WTC11 (cell line): ENCODE measurements at regions not wholly inside any gene's neighbourhood (a gene's known extent, or its start where the extent isn't known, plus 50 kb on each side); places are given as distances from the start of the nearest gene placed in this dataset.

Source experiments
- ATAC-seq: fragments of 200-7000 bp; cut with Tn5 transposase; 2 replicates; pipeline ENCODE4 v1.10.0; 2021; ENCODE audit warnings: mild to moderate bottlenecking, moderate library complexity
- CTCF ChIA-PET: fragments of 300-600 bp; sonication (Branson Sonifier 250); formaldehyde crosslinking; loops from one replicate; lab custom pipeline; 2021; ENCODE audit warnings: antibody characterized with exemption; lab: Charles Lee
- POLR2A ChIA-PET: fragments of 350-600 bp; sonication (Branson Sonifier 250); formaldehyde crosslinking; loops from one replicate; lab custom pipeline; 2021; ENCODE audit warnings: antibody characterized with exemption; lab: Charles Lee
- DNase-seq: peaks from one replicate; pipeline ENCODE4 v3.0.0; 2021; ENCODE audit warnings: low spot score
- H3K27ac Mint-ChIP-seq: 2 replicates; pipeline ENCODE4 v1.8.0; 2021; ENCODE audit warnings: mixed read lengths
- H3K27me3 Mint-ChIP-seq: 2 replicates; pipeline ENCODE4 v1.8.0; 2021; ENCODE audit warnings: low read depth, mild to moderate bottlenecking, moderate library complexity, mixed read lengths
- H3K36me3 Mint-ChIP-seq: 2 replicates; pipeline ENCODE4 v1.8.0; 2021; ENCODE audit warnings: mixed read lengths
- H3K4me1 Mint-ChIP-seq: 2 replicates; pipeline ENCODE4 v1.8.0; 2022; ENCODE audit warnings: mixed read lengths
- H3K4me3 Mint-ChIP-seq: 2 replicates; pipeline ENCODE4 v1.8.0; 2021; ENCODE audit warnings: mild to moderate bottlenecking, moderate library complexity, mixed read lengths
- H3K9me3 Mint-ChIP-seq: 2 replicates; pipeline ENCODE4 v1.8.0; 2021; ENCODE audit warnings: mixed read lengths
- CBFB ChIP-seq: sonication (generic); formaldehyde crosslinking; IDR thresholded peaks from 2 replicates; pipeline ENCODE4 v1.8.1; 2022; ENCODE audit warnings: mild to moderate bottlenecking, low read depth, missing genetic modification reagents
- CREM ChIP-seq: sonication (generic); formaldehyde crosslinking; IDR thresholded peaks from 2 replicates; pipeline ENCODE4 v1.8.1; 2022; ENCODE audit warnings: mild to moderate bottlenecking, missing genetic modification reagents, moderate library complexity
- GTF2I ChIP-seq: fragments of 250-450 bp; sonication (Bioruptor Pico); conservative IDR thresholded peaks from 2 replicates; pipeline ENCODE4 v1.4.0; 2021; ENCODE audit warnings: mild to moderate bottlenecking
- IRF1 ChIP-seq: sonication (generic); formaldehyde crosslinking; IDR thresholded peaks from 2 replicates; pipeline ENCODE4 v1.8.0; 2023; ENCODE audit warnings: missing genetic modification reagents
- KAT7 ChIP-seq: sonication (generic); formaldehyde crosslinking; IDR thresholded peaks from 2 replicates; pipeline ENCODE4 v1.8.1; 2023; ENCODE audit warnings: missing genetic modification reagents, mild to moderate bottlenecking, borderline replicate concordance
- MXD4 ChIP-seq: fragments of 250-450 bp; sonication (Bioruptor Pico); IDR thresholded peaks from 2 replicates; pipeline ENCODE4 v1.8.0; 2021; ENCODE audit warnings: mild to moderate bottlenecking, moderate library complexity, borderline replicate concordance
- NR3C1 ChIP-seq: sonication (generic); formaldehyde crosslinking; conservative IDR thresholded peaks from 2 replicates; pipeline ENCODE4 v1.8.1; 2023; ENCODE audit warnings: low read depth, mild to moderate bottlenecking, missing genetic modification reagents
- PREB ChIP-seq: sonication (generic); formaldehyde crosslinking; IDR thresholded peaks from 2 replicates; pipeline ENCODE4 v1.8.1; 2022; ENCODE audit warnings: mild to moderate bottlenecking, missing genetic modification reagents, moderate library complexity, borderline replicate concordance
- SMAD3 ChIP-seq: sonication (generic); formaldehyde crosslinking; IDR thresholded peaks from 2 replicates; pipeline ENCODE4 v1.8.0; 2022; ENCODE audit warnings: missing genetic modification reagents, mild to moderate bottlenecking, borderline replicate concordance
- SP1 ChIP-seq: sonication (generic); formaldehyde crosslinking; conservative IDR thresholded peaks from 2 replicates; pipeline ENCODE4 v1.8.1; 2022; ENCODE audit warnings: missing genetic modification reagents
- STAT6 ChIP-seq: sonication (generic); formaldehyde crosslinking; conservative IDR thresholded peaks from 2 replicates; pipeline ENCODE4 v1.8.1; 2023; ENCODE audit warnings: mild to moderate bottlenecking, low read depth, missing genetic modification reagents, moderate library complexity
- ZNF121 ChIP-seq: sonication (generic); formaldehyde crosslinking; IDR thresholded peaks from 2 replicates; pipeline ENCODE4 v1.8.0; 2023; ENCODE audit warnings: missing genetic modification reagents
- ZNF138 ChIP-seq: sonication (generic); formaldehyde crosslinking; conservative IDR thresholded peaks from 2 replicates; pipeline ENCODE4 v1.8.1; 2022; ENCODE audit warnings: mild to moderate bottlenecking, moderate library complexity, missing genetic modification reagents
- ZNF219 ChIP-seq: sonication (generic); formaldehyde crosslinking; IDR thresholded peaks from 2 replicates; pipeline ENCODE4 v1.8.0; 2023; ENCODE audit warnings: missing genetic modification reagents, mild to moderate bottlenecking, borderline replicate concordance
- ZNF532 ChIP-seq: fragments of 250-450 bp; sonication (Bioruptor Pico); IDR thresholded peaks from 2 replicates; pipeline ENCODE4 v1.9.0; 2021; ENCODE audit warnings: mild to moderate bottlenecking, borderline replicate concordance
- TF ChIP-seq, protein P1 (sequence below): sonication (generic); formaldehyde crosslinking; IDR thresholded peaks from 2 replicates; pipeline ENCODE4 v1.8.1; 2023; ENCODE audit warnings: mild to moderate bottlenecking, missing genetic modification reagents
- TF ChIP-seq, protein P2 (sequence below): sonication (generic); formaldehyde crosslinking; IDR thresholded peaks from 2 replicates; pipeline ENCODE4 v1.8.0; 2022; ENCODE audit warnings: mild to moderate bottlenecking, missing genetic modification reagents

DNA sequence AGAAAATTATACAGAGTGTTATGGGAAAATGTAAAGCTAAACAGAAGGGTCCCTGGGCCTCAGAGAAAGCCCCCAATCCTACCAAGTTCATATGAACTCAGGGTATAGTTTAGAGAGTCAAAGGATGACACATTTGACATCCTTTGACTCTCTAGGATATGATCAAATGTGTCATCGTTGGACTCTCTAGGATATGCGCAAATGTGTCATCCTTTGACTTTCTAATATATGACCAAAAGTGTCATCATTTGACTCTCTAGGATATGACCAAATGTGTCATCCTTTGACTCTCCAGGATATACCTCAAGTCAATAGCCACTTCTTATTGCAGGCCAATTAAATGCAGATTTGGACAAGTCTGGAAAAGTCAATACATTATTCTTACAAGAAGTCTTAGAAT is 204.8 kb upstream of the IGF1 start:
- no peaks in the 10 kb centered on the region for H3K36me3 Mint-ChIP-seq
- H3K27me3 Mint-ChIP-seq, result no peaks in the 10 kb centered on the region; the same call in 1 of the 2 replicates
- no peaks in the 10 kb centered on the region for H3K9me3 Mint-ChIP-seq
- H3K4me3 Mint-ChIP-seq, result no peak overlapping the region
- no peak overlapping the region for H3K27ac Mint-ChIP-seq
- DNase-seq (no peak), ATAC-seq (no peak)
- peaks cover 13% of the 10 kb centered on the region for H3K4me1 Mint-ChIP-seq
- TF ChIP-seq SMAD3 (CRISPR knock-in tag), result no peak
- TF ChIP-seq KAT7 (CRISPR knock-in tag), result no peak
- no peak for TF ChIP-seq MXD4 (CRISPR knock-in tag)
- no peak for TF ChIP-seq CREM
- no peak for TF ChIP-seq SP1 (CRISPR knock-in tag)
- no peak for TF ChIP-seq ZNF219 (CRISPR knock-in tag)
- no peak for TF ChIP-seq PREB (CRISPR knock-in tag)
- TF ChIP-seq STAT6 (CRISPR knock-in tag), result no peak
- CTCF ChIA-PET, result no interaction called here
- POLR2A ChIA-PET, result no interaction called here

DNA sequence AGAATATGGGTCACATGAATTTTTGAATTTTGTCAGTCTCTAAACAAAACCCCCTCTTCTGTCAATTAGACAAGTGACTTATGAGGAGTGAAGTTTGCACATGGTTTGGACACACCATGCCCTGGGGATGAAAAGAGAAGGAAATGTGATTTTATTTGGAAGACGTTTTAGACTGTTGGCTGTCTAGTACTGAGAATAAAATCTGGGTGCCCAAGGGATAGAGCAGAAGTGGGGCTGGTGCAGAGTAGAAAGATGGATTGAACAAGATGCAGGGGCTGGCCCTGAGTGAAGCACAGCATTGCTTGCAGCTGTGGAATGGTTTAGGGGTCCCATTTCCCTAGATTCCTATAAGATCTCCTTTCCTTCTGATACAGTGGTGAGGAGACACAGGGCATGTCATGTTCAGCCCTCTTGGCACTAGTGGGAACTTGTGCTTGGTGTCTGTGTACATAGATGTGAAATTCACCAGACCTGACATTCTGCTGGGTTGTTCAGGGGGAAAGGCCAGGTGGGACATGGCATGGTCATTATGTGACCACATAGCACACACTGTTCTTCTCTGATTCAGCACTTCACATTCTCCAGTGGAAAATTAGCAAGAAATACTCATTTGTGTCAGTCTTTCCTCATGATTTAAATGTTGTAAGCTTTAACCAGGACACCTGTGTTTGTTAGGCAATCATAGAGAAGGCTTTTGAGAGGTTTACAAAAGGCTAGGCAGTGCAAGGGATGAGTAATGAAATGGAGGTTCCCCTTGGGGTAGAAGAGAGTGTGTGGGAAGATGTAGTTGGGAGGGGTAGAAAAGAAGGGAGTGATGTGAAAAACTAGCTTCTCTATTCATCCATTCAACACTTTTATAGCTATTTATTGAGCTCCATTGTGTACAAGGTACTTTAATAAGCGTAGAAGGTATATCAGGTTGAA is 202.3 kb upstream of the IGF1 start:
- no peak for DNase-seq
- Mint-ChIP-seq H3K36me3 (peaks cover 4% of the 10 kb centered on the region), H3K4me3 (no peak overlapping the region), H3K27me3 (no peaks in the 10 kb centered on the region), H3K4me1 (peaks cover 10% of the 10 kb centered on the region), H3K27ac (no peak overlapping the region), H3K9me3 (peaks cover 21% of the 10 kb centered on the region)
- POLR2A ChIA-PET, result no interaction called here
- ATAC-seq, result no peak
- CTCF ChIA-PET, result no interaction called here
- no peak for TF ChIP-seq ZNF138
- no peak for TF ChIP-seq SMAD3 (CRISPR knock-in tag)
- TF ChIP-seq ZNF532 (CRISPR knock-in tag), result no peak
- no peak for TF ChIP-seq ZNF121 (CRISPR knock-in tag)
- TF ChIP-seq, protein P1, sequence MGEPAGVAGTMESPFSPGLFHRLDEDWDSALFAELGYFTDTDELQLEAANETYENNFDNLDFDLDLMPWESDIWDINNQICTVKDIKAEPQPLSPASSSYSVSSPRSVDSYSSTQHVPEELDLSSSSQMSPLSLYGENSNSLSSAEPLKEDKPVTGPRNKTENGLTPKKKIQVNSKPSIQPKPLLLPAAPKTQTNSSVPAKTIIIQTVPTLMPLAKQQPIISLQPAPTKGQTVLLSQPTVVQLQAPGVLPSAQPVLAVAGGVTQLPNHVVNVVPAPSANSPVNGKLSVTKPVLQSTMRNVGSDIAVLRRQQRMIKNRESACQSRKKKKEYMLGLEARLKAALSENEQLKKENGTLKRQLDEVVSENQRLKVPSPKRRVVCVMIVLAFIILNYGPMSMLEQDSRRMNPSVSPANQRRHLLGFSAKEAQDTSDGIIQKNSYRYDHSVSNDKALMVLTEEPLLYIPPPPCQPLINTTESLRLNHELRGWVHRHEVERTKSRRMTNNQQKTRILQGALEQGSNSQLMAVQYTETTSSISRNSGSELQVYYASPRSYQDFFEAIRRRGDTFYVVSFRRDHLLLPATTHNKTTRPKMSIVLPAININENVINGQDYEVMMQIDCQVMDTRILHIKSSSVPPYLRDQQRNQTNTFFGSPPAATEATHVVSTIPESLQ, result no peak
- TF ChIP-seq, protein P2, sequence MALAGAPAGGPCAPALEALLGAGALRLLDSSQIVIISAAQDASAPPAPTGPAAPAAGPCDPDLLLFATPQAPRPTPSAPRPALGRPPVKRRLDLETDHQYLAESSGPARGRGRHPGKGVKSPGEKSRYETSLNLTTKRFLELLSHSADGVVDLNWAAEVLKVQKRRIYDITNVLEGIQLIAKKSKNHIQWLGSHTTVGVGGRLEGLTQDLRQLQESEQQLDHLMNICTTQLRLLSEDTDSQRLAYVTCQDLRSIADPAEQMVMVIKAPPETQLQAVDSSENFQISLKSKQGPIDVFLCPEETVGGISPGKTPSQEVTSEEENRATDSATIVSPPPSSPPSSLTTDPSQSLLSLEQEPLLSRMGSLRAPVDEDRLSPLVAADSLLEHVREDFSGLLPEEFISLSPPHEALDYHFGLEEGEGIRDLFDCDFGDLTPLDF, result no peak
- no peak for TF ChIP-seq STAT6 (CRISPR knock-in tag)
- TF ChIP-seq CBFB, result no peak
- TF ChIP-seq NR3C1 (CRISPR knock-in tag), result no peak
- TF ChIP-seq IRF1 (CRISPR knock-in tag), result no peak
- no peak for TF ChIP-seq GTF2I (CRISPR knock-in tag)
